GM18508 (cell line): ENCODE measurements at regions not wholly inside any gene's neighbourhood (a gene's known extent, or its start where the extent isn't known, plus 50 kb on each side); places are given as distances from the start of the nearest gene placed in this dataset.
A peak's percentile ranks its signal among the peaks of the same experiment; 100 is the strongest.

ENCODE experiments used
- ATAC-seq: cut with Tn5 transposase; IDR thresholded peaks from one replicate; pipeline ENCODE4 v1.9.1; 2021; ENCODE audit warnings: moderate number of reproducible peaks; ENCODE audit not compliant: insufficient read depth, unreplicated experiment

DNA sequence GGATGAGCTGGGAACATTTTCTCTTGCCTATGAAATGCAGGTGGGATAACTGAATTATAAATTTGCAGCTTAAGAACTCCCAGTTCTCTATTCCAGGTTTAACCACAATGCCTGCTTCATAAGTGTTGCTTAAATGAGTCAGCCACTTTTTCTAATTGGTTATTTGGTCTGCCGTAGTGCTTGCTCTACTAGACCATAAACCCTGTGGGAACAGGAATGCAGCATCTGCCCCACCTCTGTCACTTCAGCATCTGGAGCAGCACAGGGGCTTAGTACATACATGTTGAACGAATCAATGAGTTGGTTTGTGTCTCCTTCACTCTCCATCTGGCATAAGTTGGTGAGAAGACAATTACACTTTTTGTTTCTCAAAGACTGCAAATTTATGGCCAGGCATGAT is 95.2 kb upstream of the PTER start:
- ATAC-seq, result no peak

DNA sequence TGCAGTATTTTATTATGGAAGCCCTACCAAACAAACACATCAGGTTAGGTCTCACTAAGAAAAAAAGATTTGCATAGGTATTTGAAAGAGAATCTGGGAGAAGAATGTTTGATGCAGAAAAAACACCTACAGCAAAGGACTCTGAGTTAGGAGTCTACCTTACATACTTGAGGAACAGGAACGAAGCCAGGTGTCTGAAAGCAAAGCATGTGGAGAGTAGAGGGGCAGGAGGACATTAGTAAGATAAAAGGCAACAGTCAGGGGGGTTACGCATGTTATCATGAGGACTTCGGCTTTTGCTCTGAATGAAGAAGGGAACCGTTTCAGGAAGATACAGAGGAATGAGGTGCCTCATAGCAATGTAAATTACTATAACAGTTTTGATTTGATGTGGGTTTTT is 87.9 kb upstream of the PTER start:
- no peak for ATAC-seq

DNA sequence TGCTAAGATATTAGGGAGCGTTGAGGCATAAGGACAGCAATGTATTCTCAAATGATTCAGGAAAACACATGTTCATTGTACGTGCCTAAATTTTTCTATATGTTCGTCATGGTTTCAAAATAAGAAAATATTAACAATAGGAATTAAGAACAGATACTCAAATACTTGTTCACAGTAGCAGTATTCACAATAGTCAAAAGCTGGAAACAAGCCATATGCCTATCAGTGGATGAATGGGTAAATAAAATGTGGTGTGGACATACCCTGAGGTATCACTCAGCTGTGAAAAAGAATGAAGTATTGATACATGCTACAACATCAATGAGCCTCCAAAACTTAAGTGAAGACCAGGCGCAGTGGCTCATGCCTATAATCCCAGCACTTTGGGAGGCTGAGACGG is 84.7 kb upstream of the PTER start:
- no peak for ATAC-seq

DNA sequence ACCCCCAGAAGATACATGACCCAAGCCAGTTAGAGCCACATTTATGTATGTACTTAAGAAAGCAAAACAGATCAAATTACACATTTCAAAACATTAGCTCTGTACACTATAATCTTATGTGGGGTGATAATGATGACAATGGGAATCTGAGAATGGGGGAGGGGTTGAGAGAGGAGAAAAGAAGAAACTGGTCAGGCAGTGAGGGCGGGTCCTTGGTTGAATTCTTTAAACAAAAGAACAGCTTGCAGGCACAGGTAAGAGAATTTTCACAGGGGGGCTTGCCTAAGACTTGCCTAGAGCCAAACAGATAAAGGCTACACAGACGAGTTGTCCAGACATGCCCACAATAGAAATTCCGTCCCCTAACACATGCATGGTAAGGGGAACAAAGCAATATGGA is 76.8 kb upstream of the PTER start:
- no peak for ATAC-seq

DNA sequence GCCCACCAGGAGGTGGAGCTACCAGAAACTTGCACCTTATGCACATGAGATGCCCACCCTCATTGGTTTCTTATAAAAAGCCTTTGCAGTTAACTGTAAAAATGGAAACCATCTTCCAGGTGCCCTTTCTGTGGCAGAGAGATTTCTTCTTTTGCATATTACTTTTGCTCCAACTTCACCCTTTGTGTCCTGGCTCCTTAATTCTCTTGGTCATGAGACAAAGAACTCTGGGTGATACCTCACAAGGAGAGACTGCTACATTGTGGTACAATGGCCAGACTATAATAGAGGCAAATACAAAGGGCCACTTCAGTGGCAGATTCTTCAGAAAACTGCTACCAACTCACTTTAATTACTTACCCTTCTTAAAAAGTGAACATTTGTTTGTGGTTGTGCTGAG is 76.4 kb upstream of the PTER start:
- no peak for ATAC-seq

DNA sequence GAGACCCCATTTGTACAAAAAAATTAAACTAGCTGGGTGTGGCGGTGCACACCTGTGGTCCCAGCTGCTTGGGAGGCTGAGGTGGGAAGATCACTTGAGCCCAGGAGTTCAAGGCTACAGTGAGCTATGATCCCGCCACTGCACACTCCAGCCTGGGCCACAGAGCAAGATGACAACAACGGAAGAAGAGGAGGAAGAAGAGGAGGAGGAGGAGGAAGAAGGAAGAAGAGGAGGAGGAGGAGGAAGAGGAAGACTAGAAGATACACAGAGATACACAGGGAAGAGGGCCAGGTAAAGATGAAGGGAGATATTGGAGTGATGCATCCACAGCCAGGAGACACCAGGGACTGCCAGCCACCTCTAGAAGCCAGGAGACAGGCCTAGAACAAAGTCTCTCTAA is 75.7 kb upstream of the PTER start:
- no peak for ATAC-seq

DNA sequence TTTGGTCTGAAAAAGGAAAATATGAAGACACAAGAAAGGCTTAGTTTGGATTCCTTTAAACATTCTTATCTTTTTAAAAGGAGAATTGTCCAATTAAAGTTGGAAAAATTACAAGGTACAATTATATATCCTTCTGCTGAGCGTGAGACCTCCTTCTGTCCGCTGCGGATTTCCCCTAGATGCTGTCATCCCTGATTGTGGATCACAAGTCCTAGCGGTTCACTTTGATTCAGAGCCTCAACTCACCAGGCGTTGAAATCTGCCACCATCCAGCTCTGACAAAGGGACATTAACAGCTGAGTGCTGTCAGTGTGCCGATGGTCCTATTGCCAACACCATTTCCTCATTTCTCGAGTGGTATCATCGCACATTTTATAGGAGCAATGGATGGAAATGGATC is 73.1 kb upstream of the PTER start:
- no peak for ATAC-seq

DNA sequence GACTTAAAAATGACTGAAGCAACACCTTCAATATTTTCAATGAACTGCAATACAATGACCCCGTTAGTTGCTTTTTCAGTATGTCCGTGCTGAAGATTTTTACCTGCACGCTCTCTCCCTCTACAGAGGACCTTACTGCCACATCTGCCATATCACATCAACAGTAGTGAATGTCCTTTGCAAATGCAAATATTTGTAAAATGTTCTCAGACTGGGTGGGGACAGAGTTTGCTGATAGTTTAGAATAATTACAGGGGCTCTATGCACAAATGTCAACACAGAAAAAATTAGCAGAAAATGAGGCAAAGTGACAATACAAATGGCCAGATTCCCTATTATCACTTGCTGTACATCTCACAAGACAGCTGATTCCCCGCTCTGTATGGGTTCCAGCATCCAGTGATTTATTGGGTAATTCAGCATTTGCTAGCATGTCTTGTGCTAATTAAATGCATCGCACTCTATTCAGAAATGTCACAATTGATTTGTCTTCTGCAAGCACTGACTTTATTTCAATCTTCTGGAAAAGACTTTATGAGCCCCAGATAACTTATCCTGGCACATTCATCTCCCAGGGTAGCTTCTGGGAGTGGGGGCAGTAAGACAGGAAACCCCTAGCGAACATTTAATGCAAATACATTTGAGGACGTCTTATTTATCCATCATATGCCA is 69.1 kb upstream of the PTER start:
- ATAC-seq, result no peak

DNA sequence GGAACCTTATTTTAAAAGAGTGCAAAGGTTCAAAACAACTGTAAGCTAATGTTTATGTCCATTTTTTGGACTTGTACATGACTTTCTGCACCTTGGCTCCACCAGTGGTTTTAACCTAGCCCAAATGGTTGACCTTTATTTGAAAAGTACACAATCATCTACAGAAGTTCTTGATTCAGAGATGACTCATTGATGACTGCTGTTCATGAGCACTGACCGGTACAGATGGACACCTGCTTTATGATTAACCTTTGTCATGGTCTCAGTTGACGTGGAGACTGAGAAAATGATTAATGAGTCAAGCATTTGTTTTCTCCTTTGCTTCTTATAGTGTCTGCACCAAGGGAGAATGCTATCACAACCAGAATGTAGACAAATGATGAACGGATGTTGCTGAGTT is 55.7 kb upstream of the PTER start:
- peak; percentile 95 for ATAC-seq

DNA sequence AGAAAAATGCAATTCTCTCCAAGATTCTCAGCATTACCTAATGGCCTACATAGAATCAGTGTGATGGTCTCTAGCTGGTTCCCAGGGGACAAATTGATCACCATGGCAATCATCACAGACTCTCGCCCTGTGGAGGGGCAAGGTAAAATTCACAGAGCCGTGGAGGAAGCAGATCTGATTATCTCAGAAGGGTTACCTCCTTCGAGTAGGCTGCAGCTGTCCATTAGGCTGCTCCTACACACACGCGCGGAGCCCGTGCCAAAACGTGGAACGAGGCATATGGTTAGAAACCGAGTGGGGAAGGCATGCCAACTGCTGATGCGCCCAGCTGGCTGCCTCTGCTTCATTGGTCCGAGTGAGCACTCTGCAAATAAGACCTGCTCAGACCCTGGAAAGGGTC is 52.8 kb upstream of the PTER start:
- ATAC-seq, result no peak

DNA sequence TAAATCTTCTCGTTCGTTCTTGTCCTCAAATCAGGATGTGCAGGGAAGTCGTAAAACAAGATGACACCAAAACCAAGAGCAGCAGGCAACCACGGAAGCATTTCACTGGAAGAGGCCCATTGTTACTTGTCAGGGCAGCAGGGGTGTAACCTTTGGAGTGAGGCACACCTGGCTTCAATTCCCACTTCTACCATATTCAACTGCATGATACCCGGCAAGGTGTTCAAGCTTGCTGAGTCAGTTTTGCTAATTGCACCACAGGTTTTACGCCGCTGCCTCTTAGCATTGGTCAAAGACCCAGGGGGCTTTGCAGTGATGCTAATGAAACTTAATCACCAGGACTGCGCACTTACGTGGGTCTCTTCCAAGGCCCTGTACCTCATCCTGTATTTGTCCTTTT is 50.0 kb upstream of the PTER start:
- no peak for ATAC-seq
